ENCODE measurements at regions not wholly inside any gene's neighbourhood (a gene's known extent, or its start where the extent isn't known, plus 50 kb on each side); places are given as distances from the start of the nearest gene placed in this dataset.
"Not testable (repeated sequence)": the region's sequence is repeated elsewhere in the genome, so short reads cannot be mapped to it uniquely, and the experiment has no call there.

GRCh38 chr11:81246941-81247340 lies 1486.7 kb downstream of the FAM181B start:
- no peak for DNase-seq

- DNase-seq, result no peak
Measured at GRCh38 chr11:81245791-81246190, 1487.9 kb downstream of the FAM181B start.

DNA sequence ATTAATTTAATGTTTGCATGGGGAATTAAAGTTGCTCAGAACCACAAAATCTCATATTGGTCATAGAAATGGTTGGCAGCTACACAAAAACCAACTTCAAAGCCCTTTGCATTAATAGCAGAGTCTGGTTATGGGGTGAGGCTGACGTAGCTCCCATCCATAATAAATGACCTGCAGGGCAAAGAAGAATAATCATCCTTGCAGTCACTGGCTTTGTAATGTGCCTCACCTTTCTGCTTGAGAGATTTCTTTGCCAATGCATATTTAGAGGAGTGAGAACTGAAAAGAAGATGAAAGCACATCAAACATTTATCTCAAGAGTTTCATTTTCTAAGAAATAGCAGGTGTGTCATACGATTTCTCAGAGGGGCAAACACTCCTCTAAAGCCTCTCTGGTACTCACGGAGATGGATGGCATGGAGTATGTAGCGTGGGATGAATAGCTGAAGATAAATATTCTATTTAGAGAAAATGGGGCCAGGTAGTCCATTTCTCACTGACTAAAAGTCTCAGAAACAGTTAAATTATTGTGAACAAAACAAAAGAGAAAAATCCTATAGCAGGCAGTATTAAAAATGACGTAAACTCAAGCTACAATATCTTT lies 1491.9 kb downstream of the FAM181B start:
- no peak for DNase-seq

- no peak for DNase-seq
Measured at GRCh38 chr11:81237139-81237538, 1496.5 kb downstream of the FAM181B start.

- not testable (repeated sequence) for DNase-seq
Measured at GRCh38 chr11:81227409-81227808, 1506.3 kb downstream of the FAM181B start.

DNA sequence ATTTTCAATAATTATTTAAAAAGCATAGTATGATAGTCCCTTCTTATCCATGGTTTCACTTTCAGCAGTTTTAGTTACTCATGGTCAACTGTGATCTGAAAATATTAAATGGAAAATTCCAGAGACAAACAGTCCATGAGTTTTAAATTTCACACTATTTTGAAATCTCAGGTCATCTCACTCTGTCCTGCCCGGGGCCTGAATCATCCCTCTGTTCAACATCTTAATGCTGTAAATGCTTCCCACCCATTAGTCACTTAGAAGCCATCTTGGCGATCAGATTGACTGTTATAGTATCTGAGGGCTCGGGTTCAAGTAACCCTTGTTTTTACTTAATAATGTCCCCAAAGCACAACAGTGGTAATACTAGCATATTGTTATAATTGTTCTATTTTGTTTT lies 1509.3 kb downstream of the FAM181B start:
- no peak for DNase-seq

GRCh38 chr11:81222491-81222890 lies 1511.2 kb downstream of the FAM181B start:
- no peak for DNase-seq

DNA sequence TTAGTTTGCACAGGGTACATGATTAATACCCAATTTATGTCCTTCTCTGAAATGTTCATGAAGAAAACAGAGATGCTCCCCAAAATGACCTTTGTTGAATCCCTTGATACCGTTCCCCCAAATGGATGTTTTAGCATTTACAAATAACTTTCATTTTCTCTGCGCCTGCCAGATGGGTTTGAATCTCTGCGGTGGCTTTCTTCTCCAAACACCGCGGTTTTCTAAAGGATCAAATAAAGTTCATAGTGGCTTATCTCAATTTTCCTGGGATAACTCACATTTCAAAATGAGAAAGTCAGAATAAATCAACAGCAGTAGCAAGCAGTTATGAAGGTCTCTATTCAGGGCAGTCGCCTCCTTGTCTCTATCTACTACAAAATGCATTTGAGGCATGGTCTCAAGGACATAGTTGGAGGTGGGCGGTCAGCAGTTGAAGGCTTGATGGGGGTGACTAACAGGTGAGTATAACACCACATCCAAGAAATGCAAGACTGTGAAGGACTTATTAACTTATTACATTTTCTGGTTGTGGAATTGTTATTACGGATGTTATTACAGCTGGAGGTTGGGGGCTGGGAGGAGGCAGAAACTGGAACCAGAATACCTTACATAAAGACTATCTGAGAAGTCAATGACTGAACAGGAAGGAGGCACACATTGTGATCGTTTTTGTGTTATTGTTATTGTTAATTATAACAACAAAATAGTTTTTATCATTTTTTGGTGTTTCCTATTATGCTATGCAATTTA lies 1513.3 kb downstream of the FAM181B start:
- no peak for DNase-seq

DNA sequence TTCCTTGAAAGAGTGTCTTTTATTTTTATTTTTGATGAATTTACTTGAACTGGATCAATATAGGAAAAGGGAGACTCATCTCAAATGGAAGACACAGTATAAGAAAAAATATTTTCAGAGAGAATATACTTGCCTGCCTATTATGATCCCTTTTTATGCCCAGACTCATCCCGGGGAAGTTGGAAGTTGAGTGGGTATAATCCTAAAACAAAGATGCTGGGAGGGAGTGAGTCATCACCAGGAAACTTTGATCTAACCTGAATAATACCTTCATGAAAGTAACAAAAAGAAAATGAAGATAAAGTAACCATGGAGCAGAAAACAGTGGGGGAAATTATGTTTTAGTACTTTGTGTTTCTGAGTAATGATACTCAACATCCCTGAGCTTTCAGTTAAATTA lies 1514.0 kb downstream of the FAM181B start:
- no peak for DNase-seq

- no peak for DNase-seq
Measured at GRCh38 chr11:81218440-81218839, 1515.2 kb downstream of the FAM181B start.

GRCh38 chr11:81211050-81211449 lies 1522.6 kb downstream of the FAM181B start:
- DNase-seq, result no peak

DNA sequence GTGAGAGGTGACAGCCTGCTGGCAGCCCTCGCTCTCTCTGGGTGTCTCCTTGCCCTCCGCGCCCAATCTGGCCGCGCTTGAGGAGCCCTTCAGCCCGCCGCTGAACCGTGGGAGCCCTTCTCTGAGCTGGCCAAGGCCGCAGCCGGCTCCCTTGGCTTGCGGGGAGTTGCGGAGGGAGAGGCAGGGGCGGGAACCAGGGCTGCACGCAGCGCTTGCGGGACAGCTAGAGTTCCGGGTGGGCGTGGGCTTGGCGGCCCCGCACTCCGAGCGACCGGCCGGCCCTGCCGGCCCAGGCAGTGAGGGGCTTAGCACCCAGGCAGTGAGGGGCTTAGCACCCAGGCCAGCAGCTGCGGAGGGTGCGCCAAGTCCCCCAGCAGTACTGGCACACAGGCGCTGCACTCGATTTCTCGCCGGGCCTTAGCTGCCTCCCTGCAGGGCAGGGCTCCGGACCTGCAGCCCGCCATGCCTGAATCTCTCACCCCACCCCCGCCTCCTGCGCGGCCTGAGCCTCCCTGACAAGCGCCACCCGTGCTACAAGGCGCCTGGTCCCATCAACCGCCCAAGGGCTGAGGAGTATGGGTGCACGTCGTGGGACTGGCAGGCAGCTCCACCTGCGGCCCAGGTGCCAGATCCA lies 1526.1 kb downstream of the FAM181B start:
- DNase-seq, result no peak

DNA sequence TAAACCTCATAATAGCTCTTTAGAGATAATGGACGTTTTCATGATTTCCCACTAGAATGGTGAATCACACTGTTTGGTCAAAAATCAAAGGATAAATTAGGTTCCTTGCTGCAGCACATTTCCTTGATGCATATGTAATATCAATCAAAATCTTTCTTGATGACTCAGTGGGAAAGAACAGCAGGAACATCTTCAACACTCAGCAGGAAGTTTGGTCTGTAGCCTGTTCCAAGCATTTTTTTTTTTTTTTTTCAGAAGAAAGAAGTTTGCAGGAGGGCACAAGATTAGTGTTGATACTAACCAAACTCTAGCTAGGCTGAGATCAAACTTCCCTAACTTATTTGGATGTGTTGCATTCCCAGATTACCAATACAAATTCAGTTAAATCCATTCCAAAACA lies 1529.8 kb downstream of the FAM181B start:
- no peak for DNase-seq

DNA sequence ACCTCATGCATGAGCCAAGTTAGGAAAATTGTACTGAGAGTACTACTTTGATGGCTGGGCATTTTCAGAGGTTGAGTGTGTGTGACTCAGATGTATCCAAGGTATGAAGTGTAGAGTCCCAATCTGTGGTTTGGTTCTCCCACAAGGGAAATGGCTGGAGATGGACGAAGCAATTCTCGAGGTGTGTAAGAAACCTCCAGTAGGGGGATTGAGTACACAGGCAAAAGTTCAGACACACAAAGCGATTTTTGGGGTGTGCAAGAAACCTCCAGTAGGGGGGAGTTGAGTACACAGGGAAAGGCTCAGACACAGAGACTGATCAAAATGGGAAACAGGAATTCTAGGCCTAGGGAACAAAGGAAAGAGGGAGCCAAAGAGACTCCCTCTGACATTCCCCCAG lies 1536.3 kb downstream of the FAM181B start:
- DNase-seq, result no peak

- DNase-seq, result no peak
Measured at GRCh38 chr11:81192516-81192915, 1541.1 kb downstream of the FAM181B start.

DNA sequence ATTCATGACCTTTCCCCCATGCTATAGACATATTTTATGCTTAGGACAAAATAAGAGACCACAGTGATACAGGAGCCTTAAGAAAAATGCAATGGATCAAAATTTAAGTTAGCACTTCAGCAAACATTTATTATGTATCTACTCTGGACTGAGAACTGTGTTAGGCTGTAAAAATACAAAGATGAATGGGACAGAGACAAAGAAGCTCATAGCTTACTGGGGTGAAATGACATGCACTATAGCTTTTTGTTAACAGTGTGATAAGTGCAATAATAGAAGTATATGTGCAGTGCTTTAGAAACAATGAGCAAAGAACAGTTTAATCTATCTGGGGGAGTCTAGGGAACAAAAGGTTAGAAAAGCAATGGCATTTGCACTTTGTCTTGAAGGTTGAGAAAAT lies 1543.1 kb downstream of the FAM181B start:
- no peak for DNase-seq

DNA sequence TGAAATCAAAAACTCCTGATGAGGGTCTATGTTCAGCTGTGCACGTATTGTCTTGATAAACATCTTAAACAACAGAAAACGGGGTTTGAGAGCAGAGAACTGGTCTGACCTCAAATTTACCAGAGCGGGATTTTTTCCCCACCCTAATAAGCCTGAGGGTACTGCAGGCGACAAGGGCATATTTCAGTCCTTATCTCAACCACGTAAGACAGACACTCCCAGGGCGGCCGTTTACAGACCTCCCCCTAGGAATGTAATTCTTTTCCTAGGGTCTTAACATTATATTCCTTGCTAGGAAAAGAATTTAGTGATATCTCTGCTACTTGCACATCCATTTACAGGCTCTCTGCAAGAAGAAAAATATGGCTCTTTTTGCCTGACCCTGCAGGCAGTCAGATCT lies 1546.6 kb downstream of the FAM181B start:
- DNase-seq, result not testable (repeated sequence)

GRCh38 chr11:81174646-81175330 lies 1558.9 kb downstream of the FAM181B start:
- DNase-seq, result no peak

DNA sequence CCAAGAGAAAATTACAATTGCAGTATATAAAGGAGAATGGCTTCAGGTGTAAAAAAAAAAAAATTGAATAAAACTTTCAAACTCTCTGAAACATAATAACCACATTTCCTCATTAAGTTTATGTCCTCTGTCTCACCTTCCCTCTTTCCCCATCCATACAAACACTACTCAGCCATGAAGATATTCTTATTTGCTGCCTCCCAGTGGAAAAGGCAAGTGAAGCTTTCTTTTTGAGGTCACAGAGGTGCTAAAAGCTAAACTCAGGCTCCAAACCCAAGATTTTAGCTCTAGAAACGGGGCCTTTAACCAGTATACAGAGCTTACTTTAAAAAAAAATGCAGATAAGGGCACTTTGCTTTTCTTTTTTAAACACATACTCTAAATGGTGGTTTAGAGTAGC lies 1568.5 kb downstream of the FAM181B start:
- DNase-seq, result no peak

DNA sequence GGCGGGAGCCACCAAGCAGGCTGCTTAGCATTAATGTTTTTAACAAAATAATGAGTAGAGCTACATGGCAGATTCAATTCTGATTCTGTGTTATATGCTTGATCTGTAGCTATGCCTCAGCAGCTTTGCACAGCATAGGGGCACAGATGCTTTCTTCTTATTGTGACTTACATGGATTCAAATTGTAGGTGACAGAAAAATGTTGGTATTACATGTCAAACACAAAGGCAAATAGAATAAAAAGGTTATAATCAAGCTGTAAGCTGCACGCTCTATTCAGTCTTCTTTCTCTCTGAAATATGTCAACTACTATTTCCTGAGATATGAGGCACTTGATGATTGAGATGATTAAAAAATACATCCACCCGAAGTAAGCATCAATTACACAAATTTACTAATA lies 1573.8 kb downstream of the FAM181B start:
- no peak for DNase-seq

DNA sequence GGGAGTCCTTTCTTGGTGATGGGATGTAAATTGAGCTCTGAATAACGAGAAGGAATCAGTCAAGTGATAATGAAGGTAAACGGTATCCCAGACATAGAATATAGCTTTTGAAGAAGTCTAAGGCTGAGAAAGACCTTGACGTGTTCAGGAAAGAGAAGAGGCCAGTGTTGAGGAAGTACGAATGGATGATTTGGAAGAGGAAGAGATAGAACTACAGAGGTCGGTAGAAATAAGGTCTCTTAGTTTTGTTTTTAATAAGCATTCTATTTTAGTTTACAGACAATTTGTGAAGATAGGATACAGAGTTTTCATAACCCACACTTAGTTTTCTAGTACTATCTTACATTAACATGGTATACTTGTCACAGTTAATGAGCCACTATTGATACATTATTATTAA lies 1598.1 kb downstream of the FAM181B start:
- DNase-seq, result no peak

DNA sequence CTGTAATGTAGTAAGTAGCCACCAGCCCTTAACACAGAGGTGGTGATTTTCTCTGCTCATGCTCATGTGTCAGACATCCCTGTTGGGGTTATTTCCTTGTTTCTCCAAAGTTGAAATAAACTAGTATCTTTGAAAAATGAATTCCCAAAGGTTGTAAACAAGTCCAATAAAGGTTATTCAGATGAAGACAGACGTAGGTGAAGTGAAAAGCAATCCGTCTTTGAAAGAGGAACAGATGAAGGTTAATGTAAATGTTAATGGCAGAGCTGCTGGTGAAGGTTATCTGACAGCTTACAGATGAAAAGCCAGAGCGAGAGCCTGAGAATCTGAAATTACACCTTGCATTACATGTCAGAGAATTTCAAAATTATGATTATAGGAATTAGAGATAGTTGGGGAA lies 1604.0 kb downstream of the FAM181B start:
- no peak for DNase-seq

- DNase-seq, result no peak
Measured at GRCh38 chr11:81112718-81113117, 1620.9 kb downstream of the FAM181B start.

DNA sequence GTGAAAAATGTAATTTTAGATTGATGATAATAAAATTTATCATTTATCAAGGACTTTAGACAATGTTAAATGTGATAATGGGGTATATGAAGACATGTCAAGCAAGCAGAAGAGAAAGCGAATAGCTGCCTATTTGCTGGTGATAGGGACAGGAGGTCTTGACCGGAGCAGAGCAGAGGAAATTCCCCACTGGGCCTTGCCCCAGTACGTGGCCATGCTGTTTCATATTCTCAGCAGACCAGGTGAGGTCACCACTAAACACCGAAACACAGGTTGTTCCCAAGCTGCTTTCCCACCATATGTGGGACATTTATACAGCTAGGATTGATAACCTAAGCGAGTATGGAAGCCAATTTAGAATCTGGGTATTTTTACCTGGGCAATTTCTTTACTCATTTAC lies 1629.6 kb downstream of the FAM181B start:
- no peak for DNase-seq
